ENCODE measurements at regions not wholly inside any gene's neighbourhood (a gene's known extent, or its start where the extent isn't known, plus 50 kb on each side); places are given as distances from the start of the nearest gene placed in this dataset.

DNA sequence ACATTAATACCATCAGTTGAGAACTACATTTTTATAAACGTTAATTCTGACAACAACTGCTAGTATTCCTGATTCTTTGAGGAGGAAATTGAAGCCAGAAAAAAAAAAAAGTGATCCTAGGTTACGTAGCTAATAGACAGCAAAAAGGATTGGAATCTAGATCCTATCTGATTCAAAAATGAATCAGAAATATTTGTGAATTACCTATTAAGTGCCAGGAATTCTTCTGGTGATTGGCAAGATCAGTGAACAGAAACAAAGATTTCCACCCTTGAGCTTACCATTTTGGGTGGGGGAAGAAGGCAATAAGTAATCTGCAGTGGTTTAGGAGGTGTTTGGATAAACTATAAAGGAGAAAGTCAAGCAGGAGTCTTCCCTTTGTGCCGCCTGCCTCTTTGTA, 63.9 kb upstream of the LARGE1 start:
- no peaks in the 10 kb centered on the region for H3K27me3 ChIP-seq (replicated peaks; ENCODE audit: insufficient read depth, low read depth, low read length, poor library complexity)
- no peak overlapping the region for H3K4me3 ChIP-seq (ENCODE audit: low read depth, low read length, poor library complexity, severe bottlenecking)
- no TSS peak for BruUV-seq (replicated peaks)
- ChIA-PET POLR2A (ENCODE audit: low non-redundant PET) (no interaction called here), CTCF (no interaction called here)
- no peaks in the 10 kb centered on the region for H3K36me3 ChIP-seq (ENCODE audit: insufficient read depth, low read length, poor library complexity, severe bottlenecking)
- H3K27ac ChIP-seq (ENCODE audit: low read depth, low read length, poor library complexity, severe bottlenecking) = no peak overlapping the region
- DNase-seq (ENCODE audit: low spot score) = no peak
- no peak for TF ChIP-seq EZH2 (IDR thresholded peaks at IDR 0.05; ENCODE audit: borderline replicate concordance, low read depth, low read length, poor library complexity, severe bottlenecking)
- TF ChIP-seq, protein P1, sequence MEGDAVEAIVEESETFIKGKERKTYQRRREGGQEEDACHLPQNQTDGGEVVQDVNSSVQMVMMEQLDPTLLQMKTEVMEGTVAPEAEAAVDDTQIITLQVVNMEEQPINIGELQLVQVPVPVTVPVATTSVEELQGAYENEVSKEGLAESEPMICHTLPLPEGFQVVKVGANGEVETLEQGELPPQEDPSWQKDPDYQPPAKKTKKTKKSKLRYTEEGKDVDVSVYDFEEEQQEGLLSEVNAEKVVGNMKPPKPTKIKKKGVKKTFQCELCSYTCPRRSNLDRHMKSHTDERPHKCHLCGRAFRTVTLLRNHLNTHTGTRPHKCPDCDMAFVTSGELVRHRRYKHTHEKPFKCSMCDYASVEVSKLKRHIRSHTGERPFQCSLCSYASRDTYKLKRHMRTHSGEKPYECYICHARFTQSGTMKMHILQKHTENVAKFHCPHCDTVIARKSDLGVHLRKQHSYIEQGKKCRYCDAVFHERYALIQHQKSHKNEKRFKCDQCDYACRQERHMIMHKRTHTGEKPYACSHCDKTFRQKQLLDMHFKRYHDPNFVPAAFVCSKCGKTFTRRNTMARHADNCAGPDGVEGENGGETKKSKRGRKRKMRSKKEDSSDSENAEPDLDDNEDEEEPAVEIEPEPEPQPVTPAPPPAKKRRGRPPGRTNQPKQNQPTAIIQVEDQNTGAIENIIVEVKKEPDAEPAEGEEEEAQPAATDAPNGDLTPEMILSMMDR (conservative IDR thresholded peaks at IDR 0.05; ENCODE audit: low read depth, low read length) = no peak
- peaks cover 11% of the 10 kb centered on the region for H3K9me3 ChIP-seq (ENCODE audit: low read depth, low read length, poor library complexity, severe bottlenecking)
- intact Hi-C loops (cut with micrococcal nuclease; ENCODE audit: unreplicated experiment) = no loop called here
- no peaks in the 10 kb centered on the region for H3K4me1 ChIP-seq (ENCODE audit: insufficient read depth, low read length, poor library complexity, severe bottlenecking)

GRCh38 chr22:33984656-33985285, 64.5 kb upstream of the LARGE1 start:
- Histone ChIP-seq H3K4me3 (ENCODE audit: low read depth, low read length, poor library complexity, severe bottlenecking) (no peak overlapping the region), H3K27ac (ENCODE audit: low read depth, low read length, poor library complexity, severe bottlenecking) (no peak overlapping the region), H3K36me3 (ENCODE audit: insufficient read depth, low read length, poor library complexity, severe bottlenecking) (no peaks in the 10 kb centered on the region), H3K27me3 (replicated peaks; ENCODE audit: insufficient read depth, low read depth, low read length, poor library complexity) (no peaks in the 10 kb centered on the region), H3K9me3 (ENCODE audit: low read depth, low read length, poor library complexity, severe bottlenecking) (peaks cover 12% of the 10 kb centered on the region), H3K4me1 (ENCODE audit: insufficient read depth, low read length, poor library complexity, severe bottlenecking) (no peaks in the 10 kb centered on the region)
- POLR2A ChIA-PET (ENCODE audit: low non-redundant PET) = no interaction called here
- intact Hi-C loops (cut with micrococcal nuclease; ENCODE audit: unreplicated experiment) = no loop called here
- TF ChIP-seq EZH2 (IDR thresholded peaks at IDR 0.05; ENCODE audit: borderline replicate concordance, low read depth, low read length, poor library complexity, severe bottlenecking) = no peak
- TF ChIP-seq, protein P1 (conservative IDR thresholded peaks at IDR 0.05; ENCODE audit: low read depth, low read length) = no peak
- CTCF ChIA-PET = no interaction called here
- DNase-seq (ENCODE audit: low spot score) = no peak
- BruUV-seq (replicated peaks) = no TSS peak

GRCh38 chr22:33985506-33985905, 65.2 kb upstream of the LARGE1 start:
- intact Hi-C loops (cut with micrococcal nuclease; ENCODE audit: unreplicated experiment) = no loop called here
- no TSS peak for BruUV-seq (replicated peaks)
- Histone ChIP-seq H3K27me3 (replicated peaks; ENCODE audit: insufficient read depth, low read depth, low read length, poor library complexity) (no peaks in the 10 kb centered on the region), H3K4me3 (ENCODE audit: low read depth, low read length, poor library complexity, severe bottlenecking) (no peak overlapping the region), H3K4me1 (ENCODE audit: insufficient read depth, low read length, poor library complexity, severe bottlenecking) (no peaks in the 10 kb centered on the region), H3K36me3 (ENCODE audit: insufficient read depth, low read length, poor library complexity, severe bottlenecking) (no peaks in the 10 kb centered on the region), H3K27ac (ENCODE audit: low read depth, low read length, poor library complexity, severe bottlenecking) (no peak overlapping the region), H3K9me3 (ENCODE audit: low read depth, low read length, poor library complexity, severe bottlenecking) (peaks cover 16% of the 10 kb centered on the region)
- CTCF ChIA-PET = no interaction called here
- DNase-seq (ENCODE audit: low spot score) = no peak
- POLR2A ChIA-PET (ENCODE audit: low non-redundant PET) = no interaction called here
- TF ChIP-seq EZH2 (IDR thresholded peaks at IDR 0.05; ENCODE audit: borderline replicate concordance, low read depth, low read length, poor library complexity, severe bottlenecking) = no peak
- TF ChIP-seq, protein P1 (conservative IDR thresholded peaks at IDR 0.05; ENCODE audit: low read depth, low read length) = no peak

All from A673 (cell line).